ENCODE measurements at regions not wholly inside any gene's neighbourhood (a gene's known extent, or its start where the extent isn't known, plus 50 kb on each side); places are given as distances from the start of the nearest gene placed in this dataset.

- no peak for TF ChIP-seq POLR2A (IDR thresholded peaks at IDR 0.05)
- no peak for TF ChIP-seq CTCF (IDR thresholded peaks at IDR 0.05)
- intact Hi-C loops (cut with DNase I; ENCODE audit: low total_unique reads) = no loop called here
- no peak for DNase-seq (ENCODE audit: low spot score in 2 of 2)
- 59 to 64% methylated on average over 2 of the region's 2 CpGs for WGBS, 2 donors
- H3K4me3 ChIP-seq (ENCODE audit: low read depth, poor library complexity, severe bottlenecking) = no peak overlapping the region
Measured at GRCh38 chr9:106797299-106797698, 65.7 kb upstream of the ZNF462 start.

- intact Hi-C loops (cut with DNase I; ENCODE audit: low total_unique reads) = no loop called here
- WGBS, 2 donors = 83 to 87% methylated on average over 9 of the region's 9 CpGs
- TF ChIP-seq CTCF (IDR thresholded peaks at IDR 0.05) (no peak), POLR2A (IDR thresholded peaks at IDR 0.05) (no peak)
- no peak overlapping the region for H3K4me3 ChIP-seq (ENCODE audit: low read depth, poor library complexity, severe bottlenecking)
- no peak for DNase-seq (ENCODE audit: low spot score in 2 of 2)
Measured at GRCh38 chr9:106798016-106798799, 64.8 kb upstream of the ZNF462 start.

DNA sequence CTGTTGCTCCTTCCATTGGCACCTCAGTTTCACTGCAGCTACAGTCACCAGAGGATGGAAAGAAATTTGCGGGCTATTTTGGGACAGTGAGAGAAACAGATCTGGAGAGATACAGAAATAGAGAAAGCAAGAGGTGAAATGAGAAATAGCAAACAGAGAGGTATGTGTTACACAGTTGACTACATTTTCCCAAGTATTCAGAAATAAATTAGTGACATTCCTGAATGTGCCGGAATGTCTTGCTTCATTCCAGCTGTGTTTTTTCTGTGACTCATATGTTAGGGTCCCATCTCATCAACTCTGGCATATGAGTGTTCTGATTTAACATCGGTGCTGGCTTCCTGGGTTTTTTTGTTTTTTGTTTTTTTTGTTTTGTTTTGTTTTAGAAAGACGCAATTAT lies 63.8 kb upstream of the ZNF462 start:
- H3K4me3 ChIP-seq (ENCODE audit: low read depth, poor library complexity, severe bottlenecking) = no peak overlapping the region
- WGBS, 2 donors = 41 to 43% methylated on average over 4 of the region's 4 CpGs
- DNase-seq (ENCODE audit: low spot score in 2 of 2) = no peak
- no peak for TF ChIP-seq POLR2A (IDR thresholded peaks at IDR 0.05)
- TF ChIP-seq CTCF (IDR thresholded peaks at IDR 0.05) = no peak
- intact Hi-C loops (cut with DNase I; ENCODE audit: low total_unique reads) = no loop called here

DNA sequence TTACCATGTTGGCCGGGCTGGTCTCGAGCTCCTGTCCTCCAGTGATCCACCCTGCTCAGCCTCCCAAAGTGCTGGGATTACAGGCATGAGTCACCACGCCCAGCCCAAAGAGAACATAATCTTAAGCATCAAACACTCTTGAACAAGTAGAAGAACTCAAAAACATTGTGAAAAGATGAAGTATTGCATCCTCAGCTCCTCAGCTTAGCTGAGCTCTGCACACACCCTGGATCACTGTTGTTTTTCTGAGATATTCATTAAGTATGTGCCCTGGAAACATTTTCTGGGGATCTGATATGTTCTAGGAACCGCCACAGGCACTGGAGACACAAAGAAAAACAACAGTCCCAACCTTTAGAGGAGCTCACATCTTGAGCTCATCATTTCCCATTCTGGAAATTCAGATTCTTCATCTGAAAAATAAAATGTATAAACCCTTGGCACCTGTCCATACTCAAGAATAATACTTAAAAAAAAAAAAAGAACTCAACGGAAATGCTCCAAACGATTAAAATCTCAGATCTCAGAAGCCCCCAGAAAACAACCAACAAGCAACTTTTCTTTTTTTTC lies 62.2 kb upstream of the ZNF462 start:
- intact Hi-C loops (cut with DNase I; ENCODE audit: low total_unique reads) = no loop called here
- TF ChIP-seq POLR2A (IDR thresholded peaks at IDR 0.05) (no peak), CTCF (IDR thresholded peaks at IDR 0.05) (no peak)
- no peak for DNase-seq (ENCODE audit: low spot score in 2 of 2)
- 79 to 80% methylated on average over 6 of the region's 6 CpGs for whole genome bisulfite sequencing, 2 donors
- H3K4me3 ChIP-seq (ENCODE audit: low read depth, poor library complexity, severe bottlenecking) = no peak overlapping the region

DNA sequence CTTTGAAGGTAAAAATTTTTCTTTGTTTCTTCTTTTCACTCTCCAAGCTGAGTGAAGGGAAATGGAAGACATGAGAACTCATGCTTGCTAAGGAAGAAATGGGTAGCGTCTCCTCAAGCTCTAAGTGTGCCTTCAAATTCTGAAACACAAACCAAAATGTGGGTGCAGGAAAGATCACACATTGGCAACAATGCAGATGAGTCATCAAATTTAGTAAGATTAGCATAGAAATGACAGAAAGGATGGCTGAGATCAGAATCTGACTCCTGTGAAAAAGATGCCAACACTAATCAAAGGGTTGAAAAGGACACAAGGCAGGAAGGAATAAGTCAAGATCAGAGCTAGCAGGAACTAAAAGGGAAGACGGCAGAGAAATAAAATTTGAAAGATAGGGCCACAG lies 61.1 kb upstream of the ZNF462 start:
- TF ChIP-seq POLR2A (IDR thresholded peaks at IDR 0.05) = no peak
- TF ChIP-seq CTCF (IDR thresholded peaks at IDR 0.05) = no peak
- intact Hi-C loops (cut with DNase I; ENCODE audit: low total_unique reads) = no loop called here
- H3K4me3 ChIP-seq (ENCODE audit: low read depth, poor library complexity, severe bottlenecking) = no peak overlapping the region
- 75 to 83% methylated on average over 2 of the region's 2 CpGs for WGBS, 2 donors
- no peak for DNase-seq (ENCODE audit: low spot score in 2 of 2)

Small RNAs in the stretch of these regions (microRNA-seq; reads per million reads assigned to microRNA genes)
- gene MIR8081 (ENCODE audit: borderline number of aligned reads in 1 of 2, borderline replicate concordance in 2 of 2) = 0 reads per million in 2 donors

Measured in lower leg skin (tissue), 4 donors.